GM18867 (cell line): ENCODE measurements at regions not wholly inside any gene's neighbourhood (a gene's known extent, or its start where the extent isn't known, plus 50 kb on each side); places are given as distances from the start of the nearest gene placed in this dataset.

Source experiments
- ATAC-seq: cut with Tn5 transposase; IDR thresholded peaks from one replicate; pipeline ENCODE4 v1.9.1; 2021; ENCODE audit warnings: mild to moderate bottlenecking, moderate library complexity; ENCODE audit not compliant: unreplicated experiment

DNA sequence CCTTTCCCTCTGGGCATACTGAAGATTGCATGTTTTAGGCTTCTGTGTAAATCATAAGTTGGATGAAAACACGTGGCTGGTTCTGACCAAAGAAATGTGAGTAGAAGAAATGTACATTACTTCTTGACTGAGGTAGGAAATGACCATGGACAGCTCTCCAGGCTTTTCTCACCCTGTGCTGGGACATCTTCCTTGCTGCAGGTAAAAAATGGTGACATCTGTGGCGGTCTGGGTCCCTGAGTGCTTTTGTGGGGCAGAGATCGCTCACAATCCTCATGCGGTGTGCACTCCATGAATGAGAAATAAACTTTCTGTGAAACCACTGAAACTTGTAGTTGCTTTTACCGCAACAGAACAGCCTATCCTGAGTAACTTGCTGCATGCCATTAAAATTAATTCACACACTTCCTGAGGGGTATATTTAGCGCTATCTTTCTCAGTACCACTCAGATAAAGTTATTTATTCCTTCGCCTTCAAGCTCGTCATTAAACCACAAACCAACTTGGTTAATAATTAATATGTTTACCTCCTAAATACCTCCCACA is 730.4 kb downstream of the EFNA5 start:
- ATAC-seq = no peak

DNA sequence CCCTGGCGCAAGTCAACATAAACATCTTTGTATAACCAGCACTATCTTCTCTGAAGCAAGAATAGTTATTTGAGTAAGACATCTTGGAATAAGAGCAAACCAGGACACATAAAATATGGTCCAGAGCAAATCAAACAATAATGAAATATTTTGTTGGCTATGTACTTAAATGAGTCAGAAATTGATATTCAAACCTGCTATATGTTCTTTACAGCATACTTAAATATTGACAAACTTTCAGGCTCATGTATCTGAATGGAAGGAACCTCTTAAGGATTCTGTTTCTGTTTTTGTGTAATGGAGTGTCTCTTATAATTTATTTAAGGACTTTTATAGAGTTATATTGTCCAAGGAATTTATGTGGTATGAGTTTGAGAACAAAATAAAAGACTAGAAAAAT is 747.3 kb downstream of the EFNA5 start:
- ATAC-seq = no peak

DNA sequence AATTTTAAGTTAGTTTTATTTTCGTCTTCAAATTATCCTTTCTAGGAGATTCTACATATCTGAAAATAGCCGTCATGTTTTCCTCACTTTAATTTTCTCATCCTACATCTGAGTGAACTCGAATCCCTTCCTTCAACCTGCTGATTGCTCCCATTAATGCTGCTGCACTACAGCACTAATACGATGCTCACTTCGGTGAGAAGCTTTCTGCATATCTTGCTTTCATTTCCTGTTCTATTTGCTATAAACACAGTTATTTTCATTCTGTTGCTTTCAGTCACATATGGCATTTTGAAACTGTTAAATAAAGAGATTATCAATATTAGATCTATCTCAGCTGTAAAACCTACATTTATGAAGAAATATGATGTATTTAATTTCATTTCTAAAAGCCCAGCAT is 749.2 kb downstream of the EFNA5 start:
- ATAC-seq = no peak

DNA sequence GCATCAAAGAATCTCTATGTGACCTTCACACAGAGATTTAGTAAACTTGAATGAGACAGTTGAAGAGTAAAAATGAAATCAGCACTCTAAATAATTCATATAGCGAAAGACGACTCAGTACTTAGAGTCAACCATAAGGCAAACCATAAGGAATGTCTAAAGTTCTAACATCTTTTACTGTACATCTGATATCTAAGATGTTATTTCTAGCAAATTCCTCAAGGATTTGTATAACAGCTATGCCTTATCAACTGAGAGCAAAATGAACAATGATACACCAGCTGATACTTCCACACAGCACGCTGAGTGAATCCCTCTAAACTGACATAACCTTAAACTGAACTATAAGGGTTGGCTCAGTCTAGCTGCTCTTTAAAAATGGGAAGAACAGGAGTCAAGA is 760.3 kb downstream of the EFNA5 start:
- ATAC-seq = no peak

DNA sequence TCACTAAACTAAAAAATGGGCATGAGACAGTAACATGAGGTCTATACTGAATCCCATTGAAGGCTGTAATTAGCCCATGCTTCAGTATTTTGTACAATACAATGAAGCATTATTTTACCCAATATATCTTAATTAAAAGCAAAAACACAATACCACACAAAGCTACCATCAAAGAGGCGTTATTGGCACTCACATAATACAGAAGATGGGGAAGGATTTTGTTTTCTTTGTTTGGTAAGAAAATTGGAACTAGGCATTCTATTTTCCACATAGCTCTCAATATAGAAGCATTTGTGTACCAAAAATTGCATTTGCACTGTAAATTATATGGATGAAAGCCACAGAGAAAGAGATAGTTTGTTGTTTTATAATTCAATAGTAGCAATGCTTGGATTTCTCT is 761.0 kb downstream of the EFNA5 start:
- no peak for ATAC-seq

DNA sequence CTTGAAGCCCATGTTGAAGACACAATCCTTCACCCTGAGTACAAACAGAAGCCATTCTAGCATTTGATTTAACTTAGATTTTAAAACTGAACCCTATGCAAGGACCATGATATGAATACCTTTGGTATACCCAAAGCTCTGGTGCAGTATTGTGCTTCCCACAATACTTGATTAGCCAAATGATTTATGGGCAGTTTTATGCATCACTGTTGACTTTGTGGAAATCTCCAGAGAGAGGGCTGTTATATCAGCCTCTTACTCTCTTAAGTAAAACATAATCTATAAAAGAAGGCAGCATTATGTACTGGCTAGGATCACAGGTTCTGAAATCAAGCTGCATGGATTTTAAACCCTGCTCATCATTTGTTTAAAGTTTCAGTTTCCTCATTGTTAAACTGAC is 762.8 kb downstream of the EFNA5 start:
- no peak for ATAC-seq

DNA sequence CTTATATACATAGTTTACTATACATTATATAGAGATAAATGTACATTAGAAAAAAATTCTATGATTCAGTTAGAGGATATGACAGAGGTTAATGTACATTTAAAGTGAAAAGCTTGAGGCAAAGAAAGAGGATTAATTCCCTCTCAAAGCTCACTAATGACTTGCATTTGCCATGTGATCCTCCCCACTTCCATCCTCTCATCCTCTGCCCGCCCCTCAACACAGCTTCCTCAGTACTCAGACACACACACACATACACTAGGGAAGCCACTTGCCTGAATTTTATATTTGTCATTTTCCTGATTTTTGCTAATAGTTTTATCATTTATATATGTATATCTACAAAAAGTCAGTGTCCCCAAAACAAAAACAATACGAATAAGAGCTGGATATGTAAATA is 764.5 kb downstream of the EFNA5 start:
- no peak for ATAC-seq

DNA sequence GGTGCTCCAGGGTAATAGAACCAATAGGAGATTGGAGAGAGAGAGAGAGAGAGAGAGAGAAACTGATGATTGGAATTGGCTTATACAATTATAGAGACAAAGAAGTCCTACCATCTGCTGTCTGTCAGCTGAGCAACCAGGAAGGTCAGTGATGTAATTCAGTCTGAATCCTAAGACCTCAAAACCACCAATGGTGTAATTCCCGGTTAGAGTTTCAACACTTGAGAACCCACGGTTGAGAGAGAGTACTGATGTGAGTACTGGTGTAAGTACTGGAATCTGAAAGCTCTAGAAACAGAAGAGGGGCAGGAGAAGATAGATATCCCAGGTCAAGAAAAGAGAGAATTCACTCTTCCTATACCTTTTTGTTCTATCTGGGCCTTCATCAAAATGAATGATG is 775.8 kb downstream of the EFNA5 start:
- ATAC-seq = no peak

DNA sequence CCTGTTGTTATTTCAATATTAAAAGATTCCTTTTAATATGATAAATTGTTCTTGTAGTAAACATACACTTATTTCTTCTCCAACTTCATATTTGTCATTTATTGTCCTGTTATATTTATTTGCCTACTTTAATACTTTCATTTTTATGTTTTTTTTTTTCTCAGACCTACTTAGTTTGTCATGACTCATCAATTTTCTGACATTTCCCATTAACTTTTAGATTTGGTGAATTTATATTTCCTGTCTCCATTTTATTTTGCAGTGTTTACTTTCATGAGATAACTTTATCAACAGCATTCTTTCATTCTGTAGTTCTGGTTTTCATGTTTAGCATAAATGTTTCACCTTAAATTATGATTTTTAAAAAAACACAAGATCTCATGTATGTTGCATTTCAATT is 788.7 kb downstream of the EFNA5 start:
- no peak for ATAC-seq

DNA sequence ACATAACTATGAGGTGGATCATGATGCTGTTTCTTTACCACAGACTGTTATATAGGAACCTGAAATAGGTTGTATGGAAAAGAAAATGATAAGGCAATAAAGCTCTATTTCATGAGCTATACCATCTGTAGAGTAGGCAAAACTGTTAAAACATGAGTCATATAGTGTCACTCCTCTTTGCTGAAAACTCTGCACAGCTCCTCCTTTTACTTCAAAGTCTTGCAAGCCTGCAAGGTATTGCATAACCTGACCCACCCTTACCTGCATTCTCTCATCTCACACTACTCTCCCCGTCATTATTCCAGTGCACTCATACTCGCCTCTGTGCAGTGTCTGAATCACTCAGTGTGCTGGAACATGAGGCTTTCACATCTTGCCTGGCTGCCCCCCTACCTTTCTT is 790.1 kb downstream of the EFNA5 start:
- ATAC-seq = no peak

DNA sequence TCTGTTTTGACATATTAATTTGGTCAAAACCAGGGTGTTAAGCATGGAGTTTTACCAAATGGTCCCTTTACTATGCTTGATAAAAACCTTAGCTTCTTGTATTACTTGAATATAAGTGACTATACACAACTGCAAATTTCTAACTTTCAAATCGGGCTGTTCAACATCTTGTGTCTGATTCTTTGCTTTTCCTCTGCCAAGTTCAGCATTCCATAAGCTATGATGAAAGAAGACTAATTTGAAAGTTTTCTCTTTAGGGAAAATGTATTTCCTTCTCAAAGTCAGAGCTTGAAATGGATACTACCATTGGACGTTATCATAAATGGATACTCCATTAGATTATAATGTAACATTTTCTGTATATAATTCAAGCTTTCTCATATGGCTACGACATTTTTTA is 792.9 kb downstream of the EFNA5 start:
- ATAC-seq = no peak

DNA sequence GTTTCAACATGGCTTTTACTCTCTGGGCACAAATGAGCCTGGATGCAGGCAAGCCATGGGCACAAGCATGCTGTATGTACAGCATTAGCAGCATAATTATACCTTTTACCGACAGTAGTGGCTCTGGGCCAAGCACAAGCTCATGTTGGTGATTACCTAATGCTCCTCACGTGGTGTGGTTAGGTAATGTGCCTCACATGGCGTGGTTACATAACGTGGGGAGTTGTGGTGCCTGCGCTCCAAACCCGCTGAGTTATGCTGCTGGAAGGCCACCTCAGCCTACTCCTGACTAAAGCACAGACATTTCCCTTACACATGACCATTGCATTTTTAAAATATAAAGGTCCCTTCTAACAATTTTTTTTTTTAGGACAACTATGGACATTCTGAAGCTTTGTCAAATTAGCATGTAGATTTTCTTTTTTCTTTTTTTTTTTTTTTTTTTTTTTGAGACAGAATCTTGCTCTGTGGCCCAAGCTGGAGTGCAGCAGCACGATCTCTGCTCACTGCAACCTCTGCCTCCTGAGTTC is 794.0 kb downstream of the EFNA5 start:
- ATAC-seq = no peak

DNA sequence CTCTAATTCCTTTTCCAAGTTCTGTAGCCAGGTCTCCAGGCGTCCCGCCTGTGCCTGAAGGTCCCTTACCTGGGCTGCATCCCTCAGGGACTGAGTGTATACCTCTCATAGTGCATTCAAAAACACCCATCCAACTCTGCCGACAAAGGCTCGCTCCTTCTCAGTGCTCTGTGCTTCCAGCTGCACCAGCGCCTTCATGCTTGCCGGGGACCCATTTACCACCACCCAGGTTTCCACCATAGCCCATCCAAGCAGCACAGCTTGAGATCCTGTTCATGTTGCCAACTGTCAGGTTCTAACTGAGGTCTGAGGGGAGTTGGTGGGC is 794.5 kb downstream of the EFNA5 start:
- no peak for ATAC-seq

DNA sequence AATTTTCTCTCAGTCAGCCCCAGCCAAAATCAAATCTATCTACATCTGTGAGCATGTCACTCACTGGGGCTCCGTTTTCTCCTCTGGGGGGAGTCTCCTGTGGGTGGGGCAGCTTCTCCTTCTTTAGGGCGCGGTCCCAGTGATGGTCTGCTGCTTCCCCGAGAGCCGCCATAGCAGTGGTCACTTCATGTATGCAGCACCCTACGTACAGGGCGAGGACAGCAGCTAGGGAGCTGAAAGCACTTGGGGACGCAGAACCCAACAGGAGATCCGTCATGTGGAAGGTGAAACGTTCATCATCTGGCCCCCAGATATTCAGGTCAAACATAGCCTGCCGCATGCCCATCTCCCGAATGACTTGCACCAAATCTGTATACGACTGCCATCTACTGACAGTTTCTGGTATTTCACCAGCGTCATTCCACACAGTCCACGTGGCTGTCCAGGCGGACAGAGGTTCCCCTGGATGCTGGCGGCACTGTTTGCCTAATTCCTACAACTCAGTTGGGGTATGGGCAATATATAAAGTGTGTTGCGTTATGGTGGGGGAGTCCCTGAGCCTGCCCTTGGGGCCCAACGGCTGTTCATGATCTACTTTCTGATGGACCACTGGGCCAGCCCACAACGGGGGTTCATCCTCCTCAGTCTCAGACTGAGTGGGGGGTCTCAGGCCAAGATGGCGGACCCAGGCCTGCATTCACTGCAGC is 795.0 kb downstream of the EFNA5 start:
- ATAC-seq = peak; percentile 77

DNA sequence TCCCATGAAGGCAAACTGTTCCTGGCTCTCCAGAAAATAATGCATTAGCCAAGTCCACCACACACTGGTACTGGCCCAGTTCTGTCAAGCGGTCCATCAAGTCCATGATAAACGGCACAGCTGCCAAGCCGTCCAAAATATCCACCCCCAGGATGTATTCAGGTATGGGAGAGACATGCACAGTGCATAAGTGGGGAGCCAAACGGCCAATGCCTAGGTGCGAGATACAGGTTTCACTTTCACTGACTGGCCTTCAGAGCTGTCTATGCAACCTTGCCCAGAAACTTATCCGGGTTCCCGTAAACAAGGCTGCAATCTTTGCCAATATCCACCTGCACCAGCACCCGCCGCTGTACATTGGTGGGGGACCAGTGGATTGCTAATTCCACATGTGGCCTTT is 795.8 kb downstream of the EFNA5 start:
- ATAC-seq = no peak

DNA sequence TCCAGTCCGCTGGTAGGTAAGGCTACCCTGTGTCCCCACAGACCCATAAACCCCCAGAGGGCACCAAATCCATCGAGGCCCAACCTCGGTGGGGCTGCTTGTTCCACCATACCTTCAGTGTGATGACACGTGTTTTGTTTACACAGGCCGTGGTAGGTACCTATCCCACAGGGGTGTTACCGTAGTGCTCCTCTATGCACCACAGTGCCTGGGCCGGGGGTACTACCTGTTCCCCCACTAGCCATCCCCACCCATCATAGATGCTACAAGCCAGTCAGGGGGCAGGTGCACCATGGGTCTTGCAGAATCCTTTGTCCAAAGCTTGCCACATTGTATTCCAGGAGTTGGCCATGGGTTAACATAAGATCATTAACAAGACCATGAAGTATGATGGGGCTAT is 796.2 kb downstream of the EFNA5 start:
- ATAC-seq = no peak

DNA sequence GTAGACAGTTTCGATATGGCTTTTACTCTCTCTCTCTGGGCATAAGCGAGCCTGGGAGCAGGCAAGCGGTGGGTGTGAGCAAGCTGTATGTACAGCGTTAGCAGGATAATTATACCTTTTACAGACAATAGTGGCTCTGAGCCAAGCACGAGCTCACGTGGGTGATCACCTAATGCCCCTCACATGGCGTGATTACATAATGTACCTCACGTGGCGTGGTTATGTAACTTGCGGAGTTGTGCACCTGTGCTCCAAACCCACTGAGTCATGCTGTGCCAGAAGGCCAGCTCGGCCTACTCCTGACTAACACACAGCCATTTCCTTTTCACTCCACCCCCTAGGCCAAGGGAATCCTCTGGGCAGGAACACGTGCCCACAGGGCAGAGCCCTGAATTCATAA is 797.2 kb downstream of the EFNA5 start:
- no peak for ATAC-seq

DNA sequence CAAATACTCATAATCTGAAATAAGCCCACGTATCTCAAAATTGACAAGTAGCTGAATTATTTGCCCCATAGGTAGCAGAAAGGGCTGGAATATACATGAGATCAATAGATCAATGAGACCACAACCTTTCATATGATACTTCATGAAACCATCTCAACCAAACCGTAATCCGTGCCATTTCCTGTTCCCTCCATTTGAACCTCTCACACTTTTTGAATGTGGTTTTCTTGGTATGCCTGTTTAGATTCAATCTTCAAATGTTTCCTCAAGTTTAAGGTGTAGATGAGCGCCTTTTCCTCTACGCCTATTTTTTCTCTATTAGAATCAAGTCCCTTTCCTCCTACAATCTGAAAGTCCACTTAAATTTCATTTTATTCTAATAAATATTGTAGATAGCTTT is 805.5 kb downstream of the EFNA5 start:
- no peak for ATAC-seq

DNA sequence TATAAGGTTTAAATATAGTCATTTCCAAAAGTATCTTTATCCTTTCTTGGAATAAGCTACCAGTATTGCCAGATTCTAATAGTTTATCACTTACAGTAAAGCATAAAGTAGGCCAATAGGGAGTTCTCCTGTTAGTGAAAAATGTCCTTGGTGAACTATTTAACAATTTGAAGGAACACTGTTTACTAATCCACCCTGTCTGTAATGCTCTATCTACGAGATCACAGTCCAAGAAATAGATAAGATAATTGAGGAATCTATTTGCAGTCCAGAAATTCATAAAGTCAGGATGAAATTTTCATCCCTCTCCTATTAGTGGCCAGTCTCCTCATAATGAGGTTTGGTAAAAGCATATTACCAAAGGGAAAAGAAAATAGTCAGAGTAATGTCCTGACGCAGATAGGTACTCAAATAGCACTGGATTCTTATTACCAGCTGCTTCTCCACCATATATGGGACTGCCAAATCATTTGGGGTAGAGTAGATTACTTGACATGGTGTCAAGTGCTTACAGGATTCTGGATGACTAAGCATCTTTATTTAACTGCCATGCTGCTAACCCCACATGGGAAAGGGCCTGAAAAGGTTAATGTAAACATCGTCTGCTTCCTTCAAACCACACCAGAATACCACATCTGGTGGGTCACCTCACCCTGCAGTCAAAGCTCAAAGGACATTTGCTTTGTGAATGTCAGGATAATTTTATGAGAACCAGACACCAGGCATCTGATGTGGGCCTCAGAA is 808.1 kb downstream of the EFNA5 start:
- no peak for ATAC-seq

DNA sequence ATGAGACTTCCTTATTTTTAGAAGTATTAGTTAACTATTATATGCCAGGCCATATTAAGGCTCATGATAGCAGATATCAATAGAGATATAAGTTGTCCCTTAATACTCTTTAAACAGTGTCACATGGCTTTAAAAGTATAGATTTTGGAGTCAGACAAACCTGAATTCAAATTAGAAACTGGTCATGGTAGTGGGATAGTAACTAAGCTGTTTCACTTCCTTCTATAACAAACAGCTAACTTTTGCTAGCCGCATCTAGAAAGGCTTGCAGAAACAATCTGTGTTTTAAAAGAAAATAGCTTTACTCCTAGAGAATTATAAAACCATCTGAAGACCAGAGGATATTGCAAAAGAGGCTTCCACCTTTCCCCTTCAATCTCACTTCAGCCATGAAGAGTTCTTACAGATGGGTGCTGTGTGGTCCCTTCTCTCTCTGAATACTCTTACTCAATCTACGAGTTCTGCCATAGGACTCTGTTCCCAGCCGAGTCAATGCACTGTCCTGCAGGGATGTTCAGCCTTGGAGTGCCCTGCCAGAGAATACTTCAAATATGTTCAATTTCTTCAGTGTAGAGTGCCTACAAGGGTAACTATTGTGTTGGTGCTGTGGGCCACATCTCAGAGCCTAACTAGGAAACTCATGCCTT is 810.2 kb downstream of the EFNA5 start:
- ATAC-seq = peak; percentile 83

DNA sequence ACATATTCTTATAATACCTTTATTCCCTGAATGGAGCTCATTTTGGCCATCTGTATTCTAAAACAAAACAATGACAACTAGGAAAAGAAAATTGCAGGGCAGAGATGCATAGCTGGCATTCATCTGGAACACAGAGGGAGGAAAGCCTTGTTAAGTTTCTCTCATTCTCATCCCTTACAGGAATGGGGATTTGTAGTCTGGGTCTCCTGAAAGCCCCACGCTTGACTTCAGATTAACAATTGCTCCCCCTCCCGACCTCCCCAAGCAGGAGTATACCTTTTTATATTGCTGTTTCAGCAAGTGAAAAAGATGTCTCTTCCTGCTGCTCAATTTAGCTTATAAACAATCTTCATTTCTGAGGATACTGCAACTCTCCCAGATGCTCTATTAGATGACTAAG is 812.1 kb downstream of the EFNA5 start:
- ATAC-seq = no peak

DNA sequence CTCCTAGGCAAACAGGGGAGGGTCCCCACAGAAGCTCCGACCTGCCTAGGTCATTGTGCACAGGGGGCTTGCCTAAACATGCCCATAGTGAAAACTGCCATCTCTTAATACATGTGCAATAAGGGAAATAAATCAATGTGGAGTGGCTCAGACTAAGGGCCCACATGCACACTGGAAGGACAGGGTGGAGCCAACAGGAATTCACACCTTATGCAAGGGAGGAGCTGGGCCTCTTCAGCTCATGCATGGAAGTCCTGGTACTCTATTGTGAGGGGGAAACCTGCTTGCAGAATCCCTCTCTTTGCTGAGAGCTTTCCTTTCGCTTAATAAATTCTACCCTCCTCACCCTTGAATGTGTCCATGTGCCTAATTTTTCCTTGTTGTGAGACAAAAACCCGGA is 815.8 kb downstream of the EFNA5 start:
- ATAC-seq = no peak
